ENCODE measurements at regions not wholly inside any gene's neighbourhood (a gene's known extent, or its start where the extent isn't known, plus 50 kb on each side); places are given as distances from the start of the nearest gene placed in this dataset.

- DNase-seq (ENCODE audit: low read depth in 2 of 2): no peak
- H3K4me3 ChIP-seq (replicated peaks in 1 of 2; ENCODE audit: low read depth in 2 of 2, low read length in 2 of 2): no peak overlapping the region
- TF ChIP-seq CTCF (IDR thresholded peaks at IDR 0.05; ENCODE audit: low read depth, low read length): no peak
These were observed 52.3 kb upstream of the FAT4 start for GRCh38 chr4:125262502-125262901.

GRCh38 chr4:125262079-125262478, 52.7 kb upstream of the FAT4 start:
- no peak for TF ChIP-seq CTCF (IDR thresholded peaks at IDR 0.05; ENCODE audit: low read depth, low read length)
- DNase-seq (ENCODE audit: low read depth in 2 of 2): no peak
- H3K4me3 ChIP-seq (replicated peaks in 1 of 2; ENCODE audit: low read depth in 2 of 2, low read length in 2 of 2): no peak overlapping the region

- H3K4me3 ChIP-seq (replicated peaks in 1 of 2; ENCODE audit: low read depth in 2 of 2, low read length in 2 of 2): no peak overlapping the region
- no peak for TF ChIP-seq CTCF (IDR thresholded peaks at IDR 0.05; ENCODE audit: low read depth, low read length)
- DNase-seq (ENCODE audit: low read depth in 2 of 2): peak; percentile 12 to 75
These were observed 60.6 kb upstream of the FAT4 start for GRCh38 chr4:125254106-125254505.

GRCh38 chr4:125244848-125245450, 69.8 kb upstream of the FAT4 start:
- H3K4me3 ChIP-seq (replicated peaks in 1 of 2; ENCODE audit: low read depth in 2 of 2, low read length in 2 of 2): no peak overlapping the region
- DNase-seq (ENCODE audit: low read depth in 2 of 2): peak; percentile 51 to 72
- TF ChIP-seq CTCF (IDR thresholded peaks at IDR 0.05; ENCODE audit: low read depth, low read length): peak; percentile 22

- no peak overlapping the region for H3K4me3 ChIP-seq (replicated peaks in 1 of 2; ENCODE audit: low read depth in 2 of 2, low read length in 2 of 2)
- no peak for TF ChIP-seq CTCF (IDR thresholded peaks at IDR 0.05; ENCODE audit: low read depth, low read length)
- DNase-seq (ENCODE audit: low read depth in 2 of 2): peak in 1 of 2 donors; percentile 38
These were observed 70.9 kb upstream of the FAT4 start for GRCh38 chr4:125243789-125244397.

- TF ChIP-seq CTCF (IDR thresholded peaks at IDR 0.05; ENCODE audit: low read depth, low read length): no peak
- no peak for DNase-seq (ENCODE audit: low read depth in 2 of 2)
- no peak overlapping the region for H3K4me3 ChIP-seq (replicated peaks in 1 of 2; ENCODE audit: low read depth in 2 of 2, low read length in 2 of 2)
These were observed 78.8 kb upstream of the FAT4 start for GRCh38 chr4:125235971-125236370.

GRCh38 chr4:125231661-125232060, 83.1 kb upstream of the FAT4 start:
- no peak overlapping the region for H3K4me3 ChIP-seq (replicated peaks in 1 of 2; ENCODE audit: low read depth in 2 of 2, low read length in 2 of 2)
- DNase-seq (ENCODE audit: low read depth in 2 of 2): no peak
- TF ChIP-seq CTCF (IDR thresholded peaks at IDR 0.05; ENCODE audit: low read depth, low read length): no peak
